ENCODE measurements at regions not wholly inside any gene's neighbourhood (a gene's known extent, or its start where the extent isn't known, plus 50 kb on each side); places are given as distances from the start of the nearest gene placed in this dataset.
"Not testable (repeated sequence)": the region's sequence is repeated elsewhere in the genome, so short reads cannot be mapped to it uniquely, and the experiment has no call there.

DNA sequence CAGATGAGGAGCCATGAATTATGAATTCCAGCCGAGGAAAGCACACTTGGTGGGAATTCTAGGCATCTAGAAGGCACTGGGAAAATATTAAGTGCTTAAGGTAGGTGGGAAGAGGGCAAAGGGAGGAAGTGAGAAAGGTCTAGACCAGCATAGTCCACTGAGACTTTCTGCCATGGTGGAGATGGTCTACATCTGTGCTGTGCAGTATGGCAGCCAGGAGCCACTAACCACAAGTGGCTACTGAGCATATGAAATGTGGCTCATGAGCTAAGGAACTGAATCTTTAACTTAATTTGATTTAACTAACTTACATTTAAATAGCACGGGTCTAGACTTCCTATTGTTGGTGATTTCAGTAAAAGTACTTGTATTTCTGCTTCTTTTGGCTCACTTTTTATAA, 82.5 kb upstream of the SEM1 start:
- no peak overlapping the region for H3K4me3 ChIP-seq (ENCODE audit: low read depth, poor library complexity, severe bottlenecking)
- 82 to 86% methylated on average over 2 of the region's 2 CpGs for WGBS, 2 donors
- intact Hi-C loops (cut with DNase I; ENCODE audit: low total_unique reads) = no loop called here
- DNase-seq (ENCODE audit: low spot score in 2 of 2) = no peak
- no peak for TF ChIP-seq POLR2A (IDR thresholded peaks at IDR 0.05)
- TF ChIP-seq, protein P1, sequence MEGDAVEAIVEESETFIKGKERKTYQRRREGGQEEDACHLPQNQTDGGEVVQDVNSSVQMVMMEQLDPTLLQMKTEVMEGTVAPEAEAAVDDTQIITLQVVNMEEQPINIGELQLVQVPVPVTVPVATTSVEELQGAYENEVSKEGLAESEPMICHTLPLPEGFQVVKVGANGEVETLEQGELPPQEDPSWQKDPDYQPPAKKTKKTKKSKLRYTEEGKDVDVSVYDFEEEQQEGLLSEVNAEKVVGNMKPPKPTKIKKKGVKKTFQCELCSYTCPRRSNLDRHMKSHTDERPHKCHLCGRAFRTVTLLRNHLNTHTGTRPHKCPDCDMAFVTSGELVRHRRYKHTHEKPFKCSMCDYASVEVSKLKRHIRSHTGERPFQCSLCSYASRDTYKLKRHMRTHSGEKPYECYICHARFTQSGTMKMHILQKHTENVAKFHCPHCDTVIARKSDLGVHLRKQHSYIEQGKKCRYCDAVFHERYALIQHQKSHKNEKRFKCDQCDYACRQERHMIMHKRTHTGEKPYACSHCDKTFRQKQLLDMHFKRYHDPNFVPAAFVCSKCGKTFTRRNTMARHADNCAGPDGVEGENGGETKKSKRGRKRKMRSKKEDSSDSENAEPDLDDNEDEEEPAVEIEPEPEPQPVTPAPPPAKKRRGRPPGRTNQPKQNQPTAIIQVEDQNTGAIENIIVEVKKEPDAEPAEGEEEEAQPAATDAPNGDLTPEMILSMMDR (IDR thresholded peaks at IDR 0.05) = no peak

DNA sequence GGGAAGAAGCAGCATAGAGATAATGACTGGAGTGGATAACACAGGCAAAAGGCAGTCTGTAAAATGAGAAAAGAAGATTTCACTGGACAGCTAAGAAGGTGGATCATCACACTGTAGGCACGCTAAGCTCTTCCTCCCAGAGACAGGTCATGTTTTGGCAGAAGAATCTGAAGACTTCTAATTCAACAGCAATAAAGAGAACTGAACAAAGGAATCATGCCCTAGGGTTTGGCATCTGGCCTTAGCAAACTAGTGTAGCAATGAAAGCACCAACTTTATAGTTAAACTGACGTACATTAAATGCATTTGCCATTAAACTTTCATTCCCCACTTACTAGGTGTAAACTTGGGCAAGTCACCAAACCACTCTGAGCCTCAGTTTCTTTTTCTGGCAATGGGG, 84.4 kb upstream of the SEM1 start:
- TF ChIP-seq, protein P1 (IDR thresholded peaks at IDR 0.05) = no peak
- no peak for TF ChIP-seq POLR2A (IDR thresholded peaks at IDR 0.05)
- WGBS, 2 donors = 49 to 55% methylated on average over 2 of the region's 2 CpGs
- peak in 1 of 2 donors; percentile 22 for DNase-seq (ENCODE audit: low spot score in 2 of 2)
- no peak overlapping the region for H3K4me3 ChIP-seq (ENCODE audit: low read depth, poor library complexity, severe bottlenecking)
- intact Hi-C loops (cut with DNase I; ENCODE audit: low total_unique reads) = no loop called here

DNA sequence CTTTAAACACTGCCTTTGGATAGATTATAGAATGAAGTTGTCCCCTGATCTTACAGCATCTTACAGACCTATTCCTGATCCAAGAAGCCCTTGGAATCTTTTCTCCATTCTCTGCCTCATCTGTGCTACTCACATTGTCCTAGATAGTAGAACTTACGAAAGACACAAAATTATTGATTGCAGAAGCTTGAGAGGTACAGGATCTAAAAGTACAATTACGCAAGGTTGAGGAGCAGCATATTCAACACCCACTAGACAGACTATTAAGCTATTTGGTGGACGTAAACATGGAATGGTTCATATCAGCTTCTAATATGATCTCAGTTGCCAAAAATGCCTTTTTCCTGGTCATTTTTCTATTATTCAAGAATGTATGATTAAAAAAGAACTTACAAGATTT, 90.5 kb upstream of the SEM1 start:
- intact Hi-C loops (cut with DNase I; ENCODE audit: low total_unique reads) = no loop called here
- no peak overlapping the region for H3K4me3 ChIP-seq (ENCODE audit: low read depth, poor library complexity, severe bottlenecking)
- DNase-seq (ENCODE audit: low spot score in 2 of 2) = no peak
- TF ChIP-seq, protein P1 (IDR thresholded peaks at IDR 0.05) = no peak
- TF ChIP-seq POLR2A (IDR thresholded peaks at IDR 0.05) = no peak
- WGBS, 2 donors = 86 to 90% methylated on average over 3 of the region's 3 CpGs

DNA sequence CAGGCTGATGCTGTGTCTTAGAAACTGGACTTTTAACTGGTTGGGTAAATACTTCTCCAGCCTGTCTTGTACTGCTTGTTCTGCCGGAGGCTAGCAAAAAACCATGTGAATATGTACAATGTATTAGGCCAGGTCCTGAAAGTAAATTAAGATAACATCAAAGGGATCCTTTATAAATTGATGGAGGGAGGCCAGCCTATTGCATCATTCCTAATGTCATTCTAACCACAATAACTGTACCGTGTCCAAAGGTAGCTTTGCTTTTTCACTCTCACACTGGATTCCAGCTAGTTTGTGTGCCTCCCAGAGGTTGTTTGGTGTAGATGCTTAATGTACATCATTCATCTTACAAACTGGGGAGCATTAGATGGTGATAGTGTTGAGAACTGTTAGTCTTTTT, 91.2 kb upstream of the SEM1 start:
- WGBS, 2 donors = 38 to 42% methylated on average over 2 of the region's 2 CpGs
- intact Hi-C loops (cut with DNase I; ENCODE audit: low total_unique reads) = no loop called here
- H3K4me3 ChIP-seq (ENCODE audit: low read depth, poor library complexity, severe bottlenecking) = no peak overlapping the region
- no peak for DNase-seq (ENCODE audit: low spot score in 2 of 2)
- TF ChIP-seq POLR2A (IDR thresholded peaks at IDR 0.05) = no peak
- TF ChIP-seq, protein P1 (IDR thresholded peaks at IDR 0.05) = no peak

DNA sequence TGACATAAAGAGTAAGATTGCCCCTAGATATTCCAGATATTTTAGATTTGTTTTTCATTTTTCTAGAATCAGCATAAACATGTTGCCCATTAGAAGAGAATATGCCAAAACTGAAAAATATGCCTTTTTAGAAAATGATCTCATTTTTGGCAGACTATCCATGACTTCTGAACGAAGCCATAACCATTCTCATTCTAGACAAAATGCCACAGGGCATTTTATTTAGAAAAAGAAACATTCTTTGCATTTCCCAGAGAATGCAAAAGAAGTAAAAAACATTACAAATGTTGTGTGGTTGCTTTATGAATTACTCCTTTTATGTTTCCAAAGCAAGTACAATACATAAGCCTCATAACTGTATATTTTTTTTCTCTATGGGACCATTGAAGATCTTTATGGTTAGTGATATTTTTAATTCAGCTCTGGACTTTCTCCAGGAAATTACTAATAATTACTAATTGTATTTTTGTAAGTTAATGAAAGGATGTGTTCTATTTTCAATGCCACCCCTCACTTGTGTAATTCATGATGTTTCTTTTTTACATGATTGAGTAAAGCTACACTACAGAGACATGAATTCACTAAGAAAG, 109.6 kb upstream of the SEM1 start:
- no peak for DNase-seq (ENCODE audit: low spot score in 2 of 2)
- no peak overlapping the region for H3K4me3 ChIP-seq (ENCODE audit: low read depth, poor library complexity, severe bottlenecking)
- intact Hi-C loops (cut with DNase I; ENCODE audit: low total_unique reads) = no loop called here
- WGBS, 2 donors = 12 to 22% methylated on average over 1 of the region's 1 CpG
- TF ChIP-seq POLR2A (IDR thresholded peaks at IDR 0.05) = no peak
- TF ChIP-seq, protein P1 (IDR thresholded peaks at IDR 0.05) = no peak

DNA sequence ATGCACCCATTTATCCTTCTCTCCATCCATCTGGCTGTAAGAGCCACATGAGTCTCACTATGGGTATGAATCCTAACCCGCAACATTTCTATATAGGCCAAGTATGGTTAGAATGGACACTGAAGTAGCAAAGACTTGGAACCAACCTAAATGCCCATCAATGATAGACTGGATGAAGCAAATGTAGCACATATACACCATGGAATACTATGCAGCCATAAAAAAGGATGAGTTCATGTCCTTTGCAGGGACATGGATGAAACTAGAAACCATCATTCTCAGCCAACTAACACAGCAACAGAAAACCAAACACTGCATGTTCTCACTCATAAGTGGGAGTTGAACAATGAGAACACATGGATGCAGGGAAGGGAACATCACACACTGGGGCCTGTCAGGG, 111.5 kb upstream of the SEM1 start:
- H3K4me3 ChIP-seq (ENCODE audit: low read depth, poor library complexity, severe bottlenecking); DNase-seq (ENCODE audit: low spot score in 2 of 2); intact Hi-C loops (cut with DNase I; ENCODE audit: low total_unique reads): not testable (repeated sequence)
- WGBS, 2 donors = 100% methylated on average over 1 of the region's 1 CpG
